ENCODE measurements at regions not wholly inside any gene's neighbourhood (a gene's known extent, or its start where the extent isn't known, plus 50 kb on each side); places are given as distances from the start of the nearest gene placed in this dataset.

DNA sequence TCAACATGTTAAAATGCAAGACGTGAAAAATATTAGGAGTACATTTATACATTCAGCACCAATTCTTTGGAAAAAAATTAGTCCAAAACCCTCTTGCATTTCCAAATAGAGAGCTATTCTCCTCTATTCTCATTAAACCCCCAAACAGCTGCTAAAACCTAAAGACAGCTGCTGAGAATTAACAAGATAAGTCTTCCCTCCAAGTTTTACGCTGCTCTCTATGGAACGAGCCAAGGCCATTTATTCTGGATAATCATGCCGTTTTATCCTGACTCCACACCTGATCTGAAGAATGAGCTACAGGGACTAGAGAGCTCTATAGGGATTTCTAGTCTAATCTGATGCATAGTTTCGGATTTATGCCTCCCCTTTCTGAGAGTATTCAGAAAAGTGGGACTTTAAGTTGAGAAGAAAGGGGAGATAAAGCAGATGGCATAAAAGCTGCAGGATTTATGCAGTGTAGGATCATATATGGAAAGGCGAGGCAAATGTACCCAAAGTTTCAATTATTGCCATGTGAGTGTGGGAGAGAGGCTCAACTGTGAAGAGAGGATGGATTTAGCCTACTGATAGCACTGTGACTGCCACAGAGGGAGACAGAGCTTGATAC, 64.7 kb upstream of the HS3ST5 start:
- no peak overlapping the region for H3K4me3 ChIP-seq (ENCODE audit: low read depth, low read length)
- no peak overlapping the region for H2AFZ ChIP-seq (ENCODE audit: low read length, unreplicated experiment)
- H3K4me1 ChIP-seq (ENCODE audit: control insufficient read depth, insufficient read depth, low read length, unreplicated experiment): no peaks in the 10 kb centered on the region
- no peaks in the 10 kb centered on the region for H3K27me3 ChIP-seq (ENCODE audit: insufficient read depth, low read length)
- no peak overlapping the region for H3K27ac ChIP-seq (ENCODE audit: low read depth, low read length)
- H3K36me3 ChIP-seq (ENCODE audit: insufficient read depth, low read length): no peaks in the 10 kb centered on the region
- H3K79me2 ChIP-seq (ENCODE audit: control insufficient read depth, insufficient read depth, low read length, unreplicated experiment): no peaks in the 10 kb centered on the region

DNA sequence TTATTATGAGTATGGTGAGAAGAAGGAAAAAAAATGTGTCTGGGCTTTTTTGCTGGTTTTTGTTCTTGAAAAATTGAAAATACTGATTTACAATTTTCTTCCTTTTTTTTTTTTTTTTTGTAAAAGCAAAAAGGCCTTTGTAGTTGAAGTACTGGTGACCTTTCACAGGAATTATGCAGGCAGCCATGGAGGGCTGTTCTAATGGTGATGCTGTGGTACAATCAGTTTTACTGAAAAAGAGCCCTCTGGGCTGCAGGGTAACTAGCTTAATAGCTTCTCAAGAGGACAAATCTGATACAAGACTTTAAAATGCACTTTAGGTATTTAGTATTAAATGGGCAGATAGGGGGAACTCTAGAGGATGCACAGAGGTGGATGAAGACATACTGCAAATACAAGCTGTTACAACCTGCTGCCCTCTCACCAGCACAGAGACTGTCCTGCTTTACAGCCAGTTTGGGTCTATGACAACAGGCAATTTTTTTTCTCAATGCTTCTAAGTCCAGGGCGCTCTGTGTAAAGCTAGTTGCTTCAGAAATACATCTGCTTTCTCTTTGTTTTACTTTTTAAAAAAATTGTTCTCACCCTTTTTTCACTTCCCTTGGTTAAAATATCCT, 61.6 kb upstream of the HS3ST5 start:
- H2AFZ ChIP-seq (ENCODE audit: low read length, unreplicated experiment): no peak overlapping the region
- H3K4me1 ChIP-seq (ENCODE audit: control insufficient read depth, insufficient read depth, low read length, unreplicated experiment): no peaks in the 10 kb centered on the region
- no peak overlapping the region for H3K4me3 ChIP-seq (ENCODE audit: low read depth, low read length)
- no peaks in the 10 kb centered on the region for H3K79me2 ChIP-seq (ENCODE audit: control insufficient read depth, insufficient read depth, low read length, unreplicated experiment)
- H3K27me3 ChIP-seq (ENCODE audit: insufficient read depth, low read length): no peaks in the 10 kb centered on the region
- no peaks in the 10 kb centered on the region for H3K36me3 ChIP-seq (ENCODE audit: insufficient read depth, low read length)
- no peak overlapping the region for H3K27ac ChIP-seq (ENCODE audit: low read depth, low read length)

DNA sequence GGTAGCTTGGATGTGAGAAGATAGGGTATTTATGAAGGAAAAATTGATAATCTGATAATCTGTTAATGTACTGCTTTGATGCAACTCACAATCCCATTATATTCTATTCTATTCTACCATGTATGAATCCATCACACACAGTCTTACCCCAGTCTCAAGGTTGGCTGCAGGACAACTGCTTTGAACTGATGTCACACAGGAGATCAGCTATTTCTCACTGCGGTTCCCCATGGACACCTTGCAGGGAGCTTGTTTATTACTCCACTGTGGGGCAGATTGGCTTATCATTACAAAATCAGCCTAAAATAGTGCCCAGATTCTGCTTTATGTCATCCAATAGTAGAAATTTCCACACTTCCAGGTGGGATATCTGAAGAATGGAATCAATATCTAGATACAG, 61.0 kb upstream of the HS3ST5 start:
- H3K27me3 ChIP-seq (ENCODE audit: insufficient read depth, low read length): no peaks in the 10 kb centered on the region
- no peaks in the 10 kb centered on the region for H3K79me2 ChIP-seq (ENCODE audit: control insufficient read depth, insufficient read depth, low read length, unreplicated experiment)
- H2AFZ ChIP-seq (ENCODE audit: low read length, unreplicated experiment): no peak overlapping the region
- no peak overlapping the region for H3K4me3 ChIP-seq (ENCODE audit: low read depth, low read length)
- no peaks in the 10 kb centered on the region for H3K4me1 ChIP-seq (ENCODE audit: control insufficient read depth, insufficient read depth, low read length, unreplicated experiment)
- no peak overlapping the region for H3K27ac ChIP-seq (ENCODE audit: low read depth, low read length)
- H3K36me3 ChIP-seq (ENCODE audit: insufficient read depth, low read length): no peaks in the 10 kb centered on the region

DNA sequence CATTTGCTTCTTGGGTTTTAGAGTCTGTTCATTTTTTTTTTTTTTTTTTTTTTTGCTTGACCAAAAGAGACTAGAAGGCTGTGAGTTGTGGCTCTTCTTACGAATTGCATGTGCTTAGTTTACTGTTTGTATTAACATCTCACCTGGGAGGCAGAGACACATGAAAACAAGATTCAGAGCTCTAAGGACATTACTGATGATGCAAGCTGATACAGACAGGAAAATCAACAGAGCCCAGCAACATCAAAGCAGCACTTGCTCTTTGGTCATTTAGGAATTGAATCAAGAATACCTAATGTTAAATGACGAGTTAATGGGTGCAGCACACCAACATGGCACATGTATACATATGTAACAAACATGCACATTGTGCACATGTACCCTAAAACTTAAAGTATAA, 55.7 kb upstream of the HS3ST5 start:
- no peaks in the 10 kb centered on the region for H3K27me3 ChIP-seq (ENCODE audit: insufficient read depth, low read length)
- no peaks in the 10 kb centered on the region for H3K4me1 ChIP-seq (ENCODE audit: control insufficient read depth, insufficient read depth, low read length, unreplicated experiment)
- H3K27ac ChIP-seq (ENCODE audit: low read depth, low read length): no peak overlapping the region
- H3K4me3 ChIP-seq (ENCODE audit: low read depth, low read length): no peak overlapping the region
- no peak overlapping the region for H2AFZ ChIP-seq (ENCODE audit: low read length, unreplicated experiment)
- H3K79me2 ChIP-seq (ENCODE audit: control insufficient read depth, insufficient read depth, low read length, unreplicated experiment): no peaks in the 10 kb centered on the region
- H3K36me3 ChIP-seq (ENCODE audit: insufficient read depth, low read length): no peaks in the 10 kb centered on the region

Measured in ACC112 (cell line).